ENCODE measurements at regions not wholly inside any gene's neighbourhood (a gene's known extent, or its start where the extent isn't known, plus 50 kb on each side); places are given as distances from the start of the nearest gene placed in this dataset.

DNA sequence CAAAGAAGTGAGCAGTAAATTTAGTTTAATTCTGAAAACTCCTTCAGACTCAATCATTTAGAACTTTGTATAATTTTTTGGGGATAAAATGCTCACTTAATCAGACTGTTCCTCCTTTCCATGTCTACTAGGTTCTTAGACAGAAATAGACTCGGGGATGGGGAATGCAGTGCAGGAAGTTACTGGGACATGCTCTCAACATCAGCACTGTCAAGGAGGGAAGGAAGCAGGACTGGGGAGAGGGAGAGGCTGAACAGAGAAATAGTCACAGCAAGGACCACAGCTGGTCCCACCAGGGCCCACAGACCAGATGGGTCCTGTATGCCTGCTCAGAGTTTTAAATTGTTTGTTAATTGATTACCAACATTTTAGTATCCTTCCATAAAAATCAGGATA lies 310.1 kb upstream of the MSX2 start:
- Mint-ChIP-seq H3K36me3 (no peaks in the 10 kb centered on the region), H3K4me3 (no peak overlapping the region), H3K9me3 (no peaks in the 10 kb centered on the region), H3K4me1 (peaks cover 10% of the 10 kb centered on the region), H3K27me3 (peaks cover 19% of the 10 kb centered on the region), H3K27ac (no peak overlapping the region)

DNA sequence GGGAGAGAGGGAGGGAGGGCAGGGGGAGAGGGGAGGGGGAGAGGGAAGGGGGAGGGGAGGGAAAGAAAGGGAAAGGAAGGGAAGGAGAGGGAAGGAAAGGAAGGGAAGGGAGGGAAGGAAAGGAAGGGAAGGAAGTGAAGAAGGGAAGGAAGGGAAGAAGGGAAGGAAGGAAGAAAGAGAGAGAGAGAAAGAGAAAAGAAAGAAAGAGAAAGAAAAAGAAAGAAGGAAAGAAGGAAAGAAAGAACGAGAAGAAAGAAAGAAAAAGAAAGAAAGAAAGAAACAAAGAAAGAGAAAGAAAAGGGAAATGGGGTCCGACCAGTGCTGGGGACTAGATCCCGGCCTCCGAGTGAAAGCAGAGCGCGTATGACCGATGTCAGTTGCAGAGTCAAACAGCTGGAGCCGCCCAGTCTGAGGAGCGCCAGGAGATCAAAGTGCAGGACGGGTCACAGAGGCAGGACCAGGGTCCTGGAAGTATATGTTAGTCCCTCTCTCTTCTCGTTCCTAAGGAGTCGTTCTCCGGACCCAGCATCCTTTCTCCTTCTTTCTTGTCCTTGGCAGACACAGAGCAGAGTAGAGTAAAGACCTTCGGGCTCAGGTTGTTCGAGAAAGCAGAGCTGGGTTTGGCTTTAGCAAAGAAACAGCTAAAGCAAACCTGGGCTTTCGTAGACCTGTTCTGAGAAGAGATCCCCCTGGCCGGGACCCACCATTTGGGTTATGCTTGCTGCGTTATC lies 305.4 kb upstream of the MSX2 start:
- Mint-ChIP-seq H3K4me3 (peak overlapping the region; percentile 70), H3K4me1 (peaks cover 17% of the 10 kb centered on the region), H3K27me3 (peaks cover 19% of the 10 kb centered on the region), H3K9me3 (no peaks in the 10 kb centered on the region), H3K36me3 (no peaks in the 10 kb centered on the region), H3K27ac (no peak overlapping the region)

DNA sequence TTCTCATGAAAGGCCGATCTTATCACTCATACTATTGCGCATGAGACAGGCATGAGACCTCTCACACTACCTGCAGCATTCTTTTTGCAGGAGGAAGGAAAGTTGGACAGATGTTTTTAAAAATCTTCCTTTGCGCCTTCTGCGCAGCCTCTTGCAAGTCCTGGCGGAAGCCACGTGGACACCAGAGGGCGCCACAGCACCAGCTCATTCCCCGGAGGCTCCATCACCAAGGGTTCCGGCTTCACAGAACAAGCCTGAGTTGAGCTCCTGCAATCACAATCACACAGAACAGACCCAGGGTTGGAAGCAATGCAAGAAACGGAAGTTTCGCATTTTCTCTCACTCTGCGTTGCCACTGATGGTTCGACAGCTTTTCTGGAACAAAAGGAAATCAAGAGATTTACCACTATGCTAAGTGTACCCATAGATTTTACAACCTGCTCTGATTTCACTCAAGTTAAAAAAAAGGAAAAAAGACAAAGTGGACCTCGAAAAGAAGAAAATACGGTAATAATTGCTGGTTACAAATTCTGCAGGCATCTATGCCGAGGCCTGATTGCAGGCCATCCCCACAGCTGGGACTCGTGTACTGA lies 304.7 kb upstream of the MSX2 start:
- H3K27ac Mint-ChIP-seq, result no peak overlapping the region
- H3K4me3 Mint-ChIP-seq, result peak overlapping the region; percentile 70
- H3K27me3 Mint-ChIP-seq, result peaks cover 19% of the 10 kb centered on the region
- H3K9me3 Mint-ChIP-seq, result no peaks in the 10 kb centered on the region
- H3K36me3 Mint-ChIP-seq, result no peaks in the 10 kb centered on the region
- peaks cover 17% of the 10 kb centered on the region for H3K4me1 Mint-ChIP-seq

DNA sequence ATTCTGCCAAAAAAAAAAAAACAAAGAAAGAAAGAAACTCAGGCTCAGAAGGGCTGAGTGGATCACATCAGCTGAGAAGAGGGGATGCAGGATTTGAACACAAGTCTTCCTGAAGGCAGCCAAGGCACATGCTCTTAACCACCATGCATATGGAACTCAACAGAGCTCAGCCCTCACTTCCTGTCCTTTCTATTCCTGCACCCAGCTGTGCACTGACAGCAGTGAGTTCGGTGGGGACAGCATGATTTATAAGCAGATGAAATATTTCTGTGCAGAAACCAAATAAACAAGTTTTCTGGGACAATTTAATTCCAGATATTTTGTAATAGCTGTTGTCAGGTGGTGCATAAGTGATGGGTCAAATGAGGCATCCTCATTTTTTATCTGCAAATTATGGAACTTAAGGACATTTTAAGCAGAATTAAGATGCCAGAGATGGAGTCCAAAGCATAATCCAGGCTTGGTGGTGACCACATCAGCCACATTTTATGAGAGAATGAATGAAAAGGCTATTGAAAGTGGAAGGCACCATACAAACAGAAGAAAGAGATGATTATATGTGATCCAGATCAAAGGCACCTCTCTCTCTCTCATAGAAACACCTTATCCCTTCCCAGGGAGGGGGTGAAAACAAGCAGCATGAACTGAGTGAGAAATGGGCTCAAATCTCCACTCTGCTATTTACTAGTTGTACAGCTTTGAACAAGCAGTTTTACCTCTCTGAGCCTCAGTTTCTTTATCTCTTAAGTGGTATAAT lies 303.6 kb upstream of the MSX2 start:
- H3K27ac Mint-ChIP-seq, result no peak overlapping the region
- H3K36me3 Mint-ChIP-seq, result no peaks in the 10 kb centered on the region
- no peaks in the 10 kb centered on the region for H3K9me3 Mint-ChIP-seq
- peaks cover 17% of the 10 kb centered on the region for H3K4me1 Mint-ChIP-seq
- peaks cover 18% of the 10 kb centered on the region for H3K27me3 Mint-ChIP-seq
- H3K4me3 Mint-ChIP-seq, result no peak overlapping the region

DNA sequence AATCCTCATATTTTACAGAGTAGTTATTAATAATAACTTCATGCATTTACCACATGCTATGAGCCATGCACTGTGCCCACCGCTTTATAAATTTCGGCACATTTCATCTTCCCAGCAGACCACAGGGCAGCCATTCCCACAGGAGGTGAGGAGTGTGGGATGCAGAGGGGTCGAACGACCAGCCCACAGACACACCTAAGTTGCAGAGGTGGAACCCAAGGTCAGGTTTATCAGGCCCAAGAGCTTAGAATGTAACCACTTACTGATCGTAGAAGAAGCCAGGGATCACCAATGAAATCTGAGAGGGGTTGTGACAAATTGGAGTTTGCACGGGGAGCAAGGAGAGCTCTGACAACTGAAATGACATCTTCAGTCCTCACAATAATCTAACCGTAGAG lies 303.0 kb upstream of the MSX2 start:
- Mint-ChIP-seq H3K36me3 (no peaks in the 10 kb centered on the region), H3K27ac (no peak overlapping the region), H3K4me3 (no peak overlapping the region), H3K27me3 (peaks cover 16% of the 10 kb centered on the region), H3K4me1 (peaks cover 17% of the 10 kb centered on the region), H3K9me3 (no peaks in the 10 kb centered on the region)

DNA sequence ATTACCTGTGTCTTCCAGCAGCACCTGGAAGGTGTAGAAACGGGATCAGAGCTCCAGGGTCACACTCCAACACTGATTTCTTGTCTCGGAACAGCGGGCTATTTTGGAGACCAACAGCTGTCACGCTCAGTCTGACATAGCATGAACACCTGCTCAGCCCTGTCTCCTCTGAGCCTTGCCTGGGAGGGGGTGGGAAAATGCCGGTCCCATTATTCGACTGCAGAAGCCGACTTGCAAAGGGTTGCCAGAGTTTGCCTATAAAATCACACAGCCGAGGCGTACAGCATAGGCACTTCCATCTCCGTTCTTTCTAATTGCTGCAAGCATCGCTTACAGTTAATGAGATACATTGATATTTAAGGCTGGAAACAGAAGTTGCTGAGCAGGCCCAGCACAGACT lies 300.8 kb upstream of the MSX2 start:
- Mint-ChIP-seq H3K27ac (no peak overlapping the region), H3K4me1 (peaks cover 15% of the 10 kb centered on the region), H3K27me3 (peaks cover 4% of the 10 kb centered on the region), H3K36me3 (no peaks in the 10 kb centered on the region), H3K4me3 (no peak overlapping the region), H3K9me3 (no peaks in the 10 kb centered on the region)

DNA sequence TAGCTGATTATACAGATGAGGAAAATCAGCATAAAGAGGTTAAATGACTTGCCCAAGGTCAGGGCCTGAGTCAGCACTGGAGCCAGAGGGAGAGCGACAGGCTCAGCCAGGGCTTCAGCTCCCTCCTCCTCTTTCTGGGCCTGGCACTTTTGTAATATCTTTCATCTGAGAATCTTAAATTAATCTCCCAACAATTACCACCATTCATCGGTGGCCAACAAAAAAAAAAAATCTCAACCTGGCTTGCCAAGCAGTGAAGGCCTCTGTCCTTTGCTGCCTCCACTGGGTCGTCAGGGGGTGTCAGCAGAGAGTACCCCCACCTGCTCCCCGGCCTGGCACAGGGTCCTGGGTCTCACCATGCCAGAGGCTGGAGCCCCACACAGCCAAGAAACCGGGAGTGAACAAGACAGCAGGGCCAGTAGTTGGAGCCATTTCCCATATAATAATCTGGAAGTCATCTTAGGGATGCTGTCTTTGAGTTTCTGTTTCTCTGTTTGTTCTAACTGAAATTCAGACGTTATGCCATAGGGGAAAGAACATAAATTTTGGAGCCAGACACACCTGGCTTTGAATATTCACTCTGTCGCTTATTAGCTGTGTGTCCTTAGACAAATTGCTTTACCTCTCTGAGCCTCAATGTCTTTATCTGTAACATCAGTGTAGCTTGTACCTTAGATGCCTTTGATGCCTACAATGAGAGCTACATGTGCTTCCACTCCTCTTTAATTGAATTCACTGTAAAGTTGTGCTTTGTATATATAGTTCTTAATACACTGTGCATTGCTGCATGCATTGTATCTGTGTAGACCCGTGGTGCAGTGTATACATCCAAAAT lies 299.9 kb upstream of the MSX2 start:
- Mint-ChIP-seq H3K27ac (no peak overlapping the region), H3K27me3 (peaks cover 4% of the 10 kb centered on the region), H3K36me3 (no peaks in the 10 kb centered on the region), H3K4me3 (no peak overlapping the region), H3K9me3 (no peaks in the 10 kb centered on the region), H3K4me1 (peaks cover 6% of the 10 kb centered on the region)

DNA sequence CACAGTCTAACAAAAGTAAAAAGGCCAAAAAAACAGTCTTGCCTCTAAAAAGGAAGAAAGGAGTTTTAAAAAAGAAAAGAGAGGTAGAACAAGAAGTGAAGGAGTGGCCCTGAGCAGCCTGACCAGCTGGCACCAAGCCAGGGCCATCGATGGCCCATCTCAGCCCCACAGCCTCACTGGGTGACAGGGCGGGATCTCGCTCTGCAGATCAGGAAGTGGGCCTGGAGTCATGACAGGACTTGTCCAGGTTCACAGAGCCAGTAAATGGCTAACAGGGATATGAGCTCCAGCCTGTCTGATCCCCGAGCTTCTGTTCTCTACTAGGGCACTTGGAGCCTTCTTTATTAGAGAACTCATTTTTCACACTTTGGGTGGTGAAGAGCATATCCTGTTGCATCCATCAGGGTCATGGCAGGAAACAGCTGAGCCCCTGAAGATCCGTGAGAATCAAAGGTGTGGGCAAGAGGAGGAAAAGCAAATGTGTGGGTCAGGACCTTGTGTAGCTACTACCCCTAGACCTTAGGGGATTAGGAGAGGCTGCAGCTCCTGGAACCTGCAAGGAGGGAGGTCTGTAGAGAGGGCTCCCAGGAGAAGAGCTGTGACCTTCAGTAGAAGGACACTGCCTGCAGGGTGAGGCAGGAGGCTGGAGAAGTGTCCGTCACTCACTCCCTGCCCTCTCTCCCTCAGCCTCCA lies 299.0 kb upstream of the MSX2 start:
- Mint-ChIP-seq H3K9me3 (no peaks in the 10 kb centered on the region), H3K27ac (no peak overlapping the region), H3K4me1 (no peaks in the 10 kb centered on the region), H3K27me3 (peaks cover 2% of the 10 kb centered on the region), H3K36me3 (no peaks in the 10 kb centered on the region), H3K4me3 (no peak overlapping the region)

DNA sequence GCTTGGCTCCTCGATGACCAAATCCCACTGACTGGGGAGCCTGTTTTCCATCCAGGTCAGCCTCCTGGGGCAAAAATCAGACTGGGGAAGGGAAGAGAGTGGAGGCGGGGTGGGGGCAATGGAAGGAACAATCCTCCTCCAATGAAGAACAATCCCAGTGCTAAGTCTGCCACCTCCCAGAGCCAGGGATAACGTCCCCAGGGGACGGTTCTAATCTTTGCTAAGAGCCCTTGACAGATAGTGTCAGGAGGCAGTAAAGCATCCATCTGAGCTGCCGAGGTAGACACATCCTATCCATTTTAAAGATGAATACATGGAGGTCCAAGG lies 298.5 kb upstream of the MSX2 start:
- Mint-ChIP-seq H3K27me3 (peaks cover 2% of the 10 kb centered on the region), H3K4me3 (no peak overlapping the region), H3K4me1 (no peaks in the 10 kb centered on the region), H3K27ac (no peak overlapping the region), H3K9me3 (no peaks in the 10 kb centered on the region), H3K36me3 (no peaks in the 10 kb centered on the region)

DNA sequence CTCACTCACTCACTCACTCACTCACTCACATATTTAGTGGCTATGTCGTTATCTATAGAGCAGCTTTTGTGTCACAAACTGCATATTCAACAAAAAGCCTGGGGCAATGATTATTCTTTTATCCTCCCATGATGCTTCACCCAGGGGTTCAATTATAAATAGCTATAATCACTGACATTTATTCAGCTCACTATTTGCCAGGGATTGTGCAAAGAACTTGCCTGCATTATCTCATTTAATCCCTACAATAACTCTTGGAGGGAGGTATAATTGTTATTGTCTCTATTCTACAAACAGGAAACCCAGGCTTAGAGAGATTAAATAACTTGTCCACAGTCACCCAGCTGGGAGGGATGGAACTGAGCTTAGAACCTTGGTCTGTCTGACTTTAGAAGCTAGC lies 298.0 kb upstream of the MSX2 start:
- Mint-ChIP-seq H3K4me3 (no peak overlapping the region), H3K4me1 (no peaks in the 10 kb centered on the region), H3K36me3 (no peaks in the 10 kb centered on the region), H3K27me3 (peaks cover 2% of the 10 kb centered on the region), H3K9me3 (no peaks in the 10 kb centered on the region), H3K27ac (no peak overlapping the region)

DNA sequence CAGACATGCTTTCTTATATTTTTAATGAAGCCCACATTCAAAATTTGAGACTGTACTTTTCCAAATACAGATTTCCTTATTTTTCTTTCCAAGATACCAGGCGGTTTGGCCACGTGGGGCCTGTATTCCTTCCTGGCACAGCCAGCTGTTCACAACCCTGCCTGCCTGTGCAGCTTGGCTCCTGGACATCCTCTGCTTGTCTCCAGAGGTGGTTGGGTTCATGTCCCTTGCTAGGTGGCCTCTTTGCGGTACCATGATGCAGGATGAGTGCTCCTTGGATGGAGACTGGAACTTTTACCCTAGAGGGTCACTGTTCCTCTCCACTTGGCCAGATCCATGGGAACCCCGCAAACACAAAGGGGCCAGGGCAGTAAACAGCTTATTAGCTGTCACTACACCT lies 297.5 kb upstream of the MSX2 start:
- no peaks in the 10 kb centered on the region for H3K4me1 Mint-ChIP-seq
- H3K4me3 Mint-ChIP-seq, result no peak overlapping the region
- H3K27ac Mint-ChIP-seq, result no peak overlapping the region
- no peaks in the 10 kb centered on the region for H3K9me3 Mint-ChIP-seq
- H3K36me3 Mint-ChIP-seq, result no peaks in the 10 kb centered on the region
- H3K27me3 Mint-ChIP-seq, result peaks cover 2% of the 10 kb centered on the region

DNA sequence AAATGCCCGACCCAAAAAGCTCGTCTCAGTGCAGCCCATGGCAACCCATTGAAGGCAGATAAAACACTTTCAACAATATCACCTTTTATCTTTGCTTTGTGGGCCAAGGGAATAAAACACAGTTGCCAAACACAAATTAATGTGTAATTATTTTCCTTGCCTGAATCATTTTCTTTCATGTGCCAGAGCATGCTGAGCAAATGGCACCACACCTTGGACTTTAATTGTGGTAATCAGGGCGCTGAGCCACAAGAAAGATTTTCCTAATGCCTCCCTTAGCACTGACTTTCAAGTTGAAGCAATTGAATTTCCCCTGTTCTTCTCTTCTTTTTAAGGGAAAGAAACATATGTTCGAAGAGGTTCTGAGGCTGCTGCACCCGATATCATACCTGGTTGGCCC lies 297.1 kb upstream of the MSX2 start:
- no peaks in the 10 kb centered on the region for H3K4me1 Mint-ChIP-seq
- no peak overlapping the region for H3K27ac Mint-ChIP-seq
- H3K9me3 Mint-ChIP-seq, result no peaks in the 10 kb centered on the region
- no peak overlapping the region for H3K4me3 Mint-ChIP-seq
- H3K36me3 Mint-ChIP-seq, result no peaks in the 10 kb centered on the region
- H3K27me3 Mint-ChIP-seq, result peaks cover 2% of the 10 kb centered on the region

DNA sequence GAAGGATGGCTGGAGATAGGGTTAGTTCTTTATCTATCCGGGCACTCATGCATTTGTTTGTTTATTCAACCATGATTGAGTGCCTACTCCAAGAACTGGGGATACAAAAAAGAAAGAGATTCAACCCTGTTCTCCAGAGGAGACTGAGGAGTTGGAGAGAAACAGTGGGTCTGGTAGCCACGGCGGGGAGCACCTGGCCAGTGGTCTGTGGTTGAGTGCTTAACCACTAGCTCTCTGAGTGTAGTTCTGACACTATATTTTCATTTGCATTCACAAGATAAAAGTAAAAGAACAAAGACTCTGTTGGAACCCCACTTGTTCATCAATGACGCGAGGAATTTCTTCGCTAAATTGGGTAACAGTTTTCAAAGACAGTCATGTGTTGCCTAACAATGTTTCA lies 295.5 kb upstream of the MSX2 start:
- Mint-ChIP-seq H3K27ac (no peak overlapping the region), H3K36me3 (no peaks in the 10 kb centered on the region), H3K4me3 (no peak overlapping the region), H3K4me1 (no peaks in the 10 kb centered on the region), H3K9me3 (no peaks in the 10 kb centered on the region), H3K27me3 (peaks cover 4% of the 10 kb centered on the region)

DNA sequence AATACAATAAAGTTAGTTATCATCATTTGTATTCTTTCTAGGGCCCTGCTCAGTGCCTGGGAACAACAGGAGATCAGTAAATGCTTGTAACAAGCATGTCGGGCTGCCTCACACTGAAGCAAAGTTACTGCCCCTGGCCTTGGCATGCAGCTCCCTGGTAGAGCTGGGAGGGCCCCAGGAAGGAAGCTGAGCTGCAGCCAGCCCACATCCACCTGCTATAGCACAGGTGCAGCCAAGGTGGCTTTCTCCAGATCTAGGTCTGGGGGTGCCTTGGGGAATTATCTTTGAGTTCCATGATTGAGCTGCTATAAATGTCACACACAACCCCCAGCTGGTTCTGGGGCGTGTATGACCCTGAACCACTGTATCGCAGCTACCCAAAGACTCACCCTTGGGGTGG lies 293.4 kb upstream of the MSX2 start:
- H3K27ac Mint-ChIP-seq, result no peak overlapping the region
- no peaks in the 10 kb centered on the region for H3K9me3 Mint-ChIP-seq
- H3K4me1 Mint-ChIP-seq, result no peaks in the 10 kb centered on the region
- H3K27me3 Mint-ChIP-seq, result peaks cover 5% of the 10 kb centered on the region
- H3K4me3 Mint-ChIP-seq, result no peak overlapping the region
- H3K36me3 Mint-ChIP-seq, result no peaks in the 10 kb centered on the region

DNA sequence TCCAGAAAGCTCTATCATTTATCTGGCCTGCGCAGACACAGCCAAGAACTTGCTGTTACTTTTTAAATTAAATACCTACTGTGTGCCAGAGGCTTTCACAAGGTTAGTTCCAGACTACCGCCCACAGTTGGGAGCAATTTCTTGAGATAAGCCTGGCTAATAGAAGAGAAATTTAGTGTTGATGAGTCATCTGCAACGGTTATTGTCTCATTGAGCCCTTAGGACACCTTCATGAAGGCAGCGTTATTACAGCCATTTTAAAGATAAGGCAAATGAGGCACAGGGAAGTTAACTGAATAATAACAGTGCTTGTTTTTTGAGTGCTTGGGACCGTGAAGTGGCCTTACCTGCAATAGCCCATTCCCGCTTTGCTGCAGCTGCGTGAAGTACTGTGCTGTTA lies 292.9 kb upstream of the MSX2 start:
- Mint-ChIP-seq H3K4me1 (no peaks in the 10 kb centered on the region), H3K27me3 (peaks cover 5% of the 10 kb centered on the region), H3K27ac (no peak overlapping the region), H3K4me3 (no peak overlapping the region), H3K9me3 (no peaks in the 10 kb centered on the region), H3K36me3 (no peaks in the 10 kb centered on the region)

All from activated naive CD4-positive, alpha-beta T cell treated with anti-CD3 and anti-CD28 coated beads, Interleukin-2, amount 50 U/mL, for 24 hours (primary cell).